ENCODE measurements at regions not wholly inside any gene's neighbourhood (a gene's known extent, or its start where the extent isn't known, plus 50 kb on each side); places are given as distances from the start of the nearest gene placed in this dataset.

DNA sequence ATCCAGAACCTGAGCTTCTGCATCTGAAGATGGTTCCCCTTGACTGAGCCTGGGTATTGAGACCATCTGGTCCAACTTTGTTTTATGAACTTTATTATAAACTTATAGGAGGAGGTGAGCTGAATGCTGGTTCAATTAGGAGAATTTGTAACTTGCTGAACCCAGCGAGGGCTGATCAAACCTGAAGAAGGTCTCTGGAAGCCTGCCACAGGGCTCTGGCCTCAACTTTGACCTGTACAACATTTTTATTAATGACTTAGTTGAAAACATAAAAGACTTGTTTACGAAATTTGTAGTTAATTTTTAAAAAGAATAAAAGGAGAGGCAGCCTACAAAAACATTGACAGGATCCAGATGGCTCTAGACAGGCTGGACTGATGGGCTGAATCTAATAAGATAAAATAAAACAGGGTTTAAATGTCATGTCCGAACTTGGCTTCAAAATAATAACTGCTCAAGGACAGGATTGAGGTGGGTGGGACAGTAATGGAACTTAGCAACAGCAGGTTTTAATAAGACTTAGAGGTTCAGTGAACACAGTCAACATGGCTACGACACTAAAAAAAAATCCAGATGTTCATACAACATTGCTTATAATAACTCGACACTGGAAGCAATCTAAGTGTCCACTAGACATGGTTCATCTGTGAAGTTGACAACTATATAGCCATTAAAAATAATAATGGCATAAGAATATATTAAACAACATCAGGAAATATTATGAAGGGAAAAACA is 53.4 kb upstream of the GJB5 start:
- 38% methylated on average over 5 of the region's 5 CpGs for WGBS (ENCODE audit: insufficient coverage, low coverage, low lambda C conversion rate, missing lambda C conversion rate)

More for the DNA sequence above, 53.4 kb upstream of the GJB5 start:
- Histone ChIP-seq H3K4me3 (no peak overlapping the region), H3K27ac (no peak overlapping the region), H3K9me3 (no peaks in the 10 kb centered on the region), H3K27me3 (no peaks in the 10 kb centered on the region), H3K4me1 (no peaks in the 10 kb centered on the region), H3K36me3 (no peaks in the 10 kb centered on the region)
- ATAC-seq, result peak in 3 of 4 donors; percentile 30 to 65 (median 60)
- intact Hi-C loops (cut with DNase I), result no loop called here
- no peak for TF ChIP-seq POLR2A (IDR thresholded peaks at IDR 0.05)
- TF ChIP-seq, protein P1, sequence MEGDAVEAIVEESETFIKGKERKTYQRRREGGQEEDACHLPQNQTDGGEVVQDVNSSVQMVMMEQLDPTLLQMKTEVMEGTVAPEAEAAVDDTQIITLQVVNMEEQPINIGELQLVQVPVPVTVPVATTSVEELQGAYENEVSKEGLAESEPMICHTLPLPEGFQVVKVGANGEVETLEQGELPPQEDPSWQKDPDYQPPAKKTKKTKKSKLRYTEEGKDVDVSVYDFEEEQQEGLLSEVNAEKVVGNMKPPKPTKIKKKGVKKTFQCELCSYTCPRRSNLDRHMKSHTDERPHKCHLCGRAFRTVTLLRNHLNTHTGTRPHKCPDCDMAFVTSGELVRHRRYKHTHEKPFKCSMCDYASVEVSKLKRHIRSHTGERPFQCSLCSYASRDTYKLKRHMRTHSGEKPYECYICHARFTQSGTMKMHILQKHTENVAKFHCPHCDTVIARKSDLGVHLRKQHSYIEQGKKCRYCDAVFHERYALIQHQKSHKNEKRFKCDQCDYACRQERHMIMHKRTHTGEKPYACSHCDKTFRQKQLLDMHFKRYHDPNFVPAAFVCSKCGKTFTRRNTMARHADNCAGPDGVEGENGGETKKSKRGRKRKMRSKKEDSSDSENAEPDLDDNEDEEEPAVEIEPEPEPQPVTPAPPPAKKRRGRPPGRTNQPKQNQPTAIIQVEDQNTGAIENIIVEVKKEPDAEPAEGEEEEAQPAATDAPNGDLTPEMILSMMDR (IDR thresholded peaks at IDR 0.05), result no peak
- no peak for DNase-seq

MicroRNAs encoded in the stretch of these regions (microRNA counts, 767-probe panel; counts per million panel counts)
- microRNA hsa-miR-552, result 237 counts per million

Small RNA genes lying in the stretch of these regions (microRNA-seq; reads per million reads assigned to microRNA genes)
- 0 to 2.6 reads per million in 2 donors for gene MIR552

Small RNA genes lying in the stretch of these regions (small RNA-seq; reads per million reads assigned to genes)
- 0 to 0.10 reads per million in 2 experiments for gene MIR552

All from right lobe of liver (tissue), 6 donors.